ENCODE measurements at regions not wholly inside any gene's neighbourhood (a gene's known extent, or its start where the extent isn't known, plus 50 kb on each side); places are given as distances from the start of the nearest gene placed in this dataset.

DNA sequence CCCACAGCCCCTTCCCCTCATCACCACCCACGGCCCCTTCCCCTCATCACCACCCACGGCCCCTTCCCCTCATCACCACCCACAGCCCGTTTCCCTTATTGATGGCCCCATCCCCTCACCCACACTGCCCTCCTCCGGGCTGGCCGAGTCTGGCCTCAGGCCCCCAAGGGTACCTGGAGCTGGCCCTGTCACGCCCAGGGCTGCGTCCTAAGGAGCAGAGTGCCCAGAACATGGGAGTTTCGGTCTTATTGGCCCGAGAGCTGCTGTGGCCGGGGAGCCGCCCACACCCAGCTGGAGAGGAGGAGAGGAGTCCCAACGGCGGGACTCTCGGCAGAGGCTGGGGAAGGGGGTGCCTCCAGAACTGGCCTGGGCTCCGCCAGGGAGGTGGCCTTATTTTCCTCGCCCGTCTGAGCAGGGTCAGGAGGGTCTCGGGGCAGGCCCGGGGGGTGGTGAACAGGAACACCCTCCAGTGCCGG, 182.3 kb downstream of the KIF26A start:
- H3K4me3 ChIP-seq (ENCODE audit: low read depth, low read length, poor library complexity, severe bottlenecking): no peak overlapping the region
- H3K9me3 ChIP-seq (ENCODE audit: low read depth, low read length, poor library complexity, severe bottlenecking): no peaks in the 10 kb centered on the region
- POLR2A ChIA-PET (ENCODE audit: low non-redundant PET): no interaction called here
- BruUV-seq (replicated peaks): no TSS peak
- TF ChIP-seq EZH2 (IDR thresholded peaks at IDR 0.05; ENCODE audit: borderline replicate concordance, low read depth, low read length, poor library complexity, severe bottlenecking): no peak
- TF ChIP-seq, protein P1, sequence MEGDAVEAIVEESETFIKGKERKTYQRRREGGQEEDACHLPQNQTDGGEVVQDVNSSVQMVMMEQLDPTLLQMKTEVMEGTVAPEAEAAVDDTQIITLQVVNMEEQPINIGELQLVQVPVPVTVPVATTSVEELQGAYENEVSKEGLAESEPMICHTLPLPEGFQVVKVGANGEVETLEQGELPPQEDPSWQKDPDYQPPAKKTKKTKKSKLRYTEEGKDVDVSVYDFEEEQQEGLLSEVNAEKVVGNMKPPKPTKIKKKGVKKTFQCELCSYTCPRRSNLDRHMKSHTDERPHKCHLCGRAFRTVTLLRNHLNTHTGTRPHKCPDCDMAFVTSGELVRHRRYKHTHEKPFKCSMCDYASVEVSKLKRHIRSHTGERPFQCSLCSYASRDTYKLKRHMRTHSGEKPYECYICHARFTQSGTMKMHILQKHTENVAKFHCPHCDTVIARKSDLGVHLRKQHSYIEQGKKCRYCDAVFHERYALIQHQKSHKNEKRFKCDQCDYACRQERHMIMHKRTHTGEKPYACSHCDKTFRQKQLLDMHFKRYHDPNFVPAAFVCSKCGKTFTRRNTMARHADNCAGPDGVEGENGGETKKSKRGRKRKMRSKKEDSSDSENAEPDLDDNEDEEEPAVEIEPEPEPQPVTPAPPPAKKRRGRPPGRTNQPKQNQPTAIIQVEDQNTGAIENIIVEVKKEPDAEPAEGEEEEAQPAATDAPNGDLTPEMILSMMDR (conservative IDR thresholded peaks at IDR 0.05; ENCODE audit: low read depth, low read length): no peak
- H3K4me1 ChIP-seq (ENCODE audit: insufficient read depth, low read length, poor library complexity, severe bottlenecking): no peaks in the 10 kb centered on the region
- DNase-seq (ENCODE audit: low spot score): no peak
- no peak overlapping the region for H3K27ac ChIP-seq (ENCODE audit: low read depth, low read length, poor library complexity, severe bottlenecking)
- no peaks in the 10 kb centered on the region for H3K36me3 ChIP-seq (ENCODE audit: insufficient read depth, low read length, poor library complexity, severe bottlenecking)
- intact Hi-C loops (cut with micrococcal nuclease; ENCODE audit: unreplicated experiment): no loop called here
- CTCF ChIA-PET: no interaction called here
- H3K27me3 ChIP-seq (replicated peaks; ENCODE audit: insufficient read depth, low read depth, low read length, poor library complexity): peaks cover 2% of the 10 kb centered on the region

DNA sequence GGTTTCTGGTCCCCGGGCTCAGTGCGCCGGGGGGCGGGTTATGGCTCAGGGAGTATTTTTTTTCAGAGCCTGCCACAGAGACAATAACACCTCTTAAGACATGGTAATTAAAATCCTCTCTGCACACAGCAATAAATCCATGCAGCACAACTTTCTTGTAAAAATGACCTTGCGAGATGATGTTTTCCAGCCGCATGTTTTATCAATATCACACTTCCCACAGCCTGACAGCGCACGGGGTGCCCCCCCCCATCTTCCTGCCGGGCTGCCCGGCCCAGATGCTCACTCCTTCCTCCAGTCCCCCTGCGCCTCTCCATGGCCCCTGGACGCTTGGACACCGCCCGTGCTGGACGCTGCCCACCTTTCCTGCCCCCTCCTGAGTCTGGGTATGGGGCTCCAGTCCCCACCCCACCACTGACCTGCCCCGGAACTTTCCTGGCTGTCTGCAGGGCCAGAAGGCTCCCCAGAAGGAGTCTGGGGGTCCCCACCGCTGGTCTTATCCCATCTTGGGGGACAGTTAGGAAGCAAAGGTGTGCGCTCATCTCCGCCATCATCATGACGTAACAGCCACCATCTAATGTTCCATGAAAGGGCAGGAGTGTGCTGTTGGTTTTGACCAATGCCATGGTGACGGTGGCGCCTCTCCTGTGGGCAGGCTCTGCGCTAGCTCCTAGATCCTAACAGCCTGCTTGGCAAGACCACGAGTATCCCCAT, 182.9 kb downstream of the KIF26A start:
- Histone ChIP-seq H3K4me3 (ENCODE audit: low read depth, low read length, poor library complexity, severe bottlenecking) (no peak overlapping the region), H3K36me3 (ENCODE audit: insufficient read depth, low read length, poor library complexity, severe bottlenecking) (no peaks in the 10 kb centered on the region), H3K27ac (ENCODE audit: low read depth, low read length, poor library complexity, severe bottlenecking) (no peak overlapping the region), H3K4me1 (ENCODE audit: insufficient read depth, low read length, poor library complexity, severe bottlenecking) (no peaks in the 10 kb centered on the region), H3K9me3 (ENCODE audit: low read depth, low read length, poor library complexity, severe bottlenecking) (no peaks in the 10 kb centered on the region), H3K27me3 (replicated peaks; ENCODE audit: insufficient read depth, low read depth, low read length, poor library complexity) (peaks cover 2% of the 10 kb centered on the region)
- TF ChIP-seq EZH2 (IDR thresholded peaks at IDR 0.05; ENCODE audit: borderline replicate concordance, low read depth, low read length, poor library complexity, severe bottlenecking): no peak
- TF ChIP-seq, protein P1 (conservative IDR thresholded peaks at IDR 0.05; ENCODE audit: low read depth, low read length): no peak
- POLR2A ChIA-PET (ENCODE audit: low non-redundant PET): no interaction called here
- CTCF ChIA-PET: no interaction called here
- intact Hi-C loops (cut with micrococcal nuclease; ENCODE audit: unreplicated experiment): no loop called here
- BruUV-seq (replicated peaks): no TSS peak
- DNase-seq (ENCODE audit: low spot score): no peak

DNA sequence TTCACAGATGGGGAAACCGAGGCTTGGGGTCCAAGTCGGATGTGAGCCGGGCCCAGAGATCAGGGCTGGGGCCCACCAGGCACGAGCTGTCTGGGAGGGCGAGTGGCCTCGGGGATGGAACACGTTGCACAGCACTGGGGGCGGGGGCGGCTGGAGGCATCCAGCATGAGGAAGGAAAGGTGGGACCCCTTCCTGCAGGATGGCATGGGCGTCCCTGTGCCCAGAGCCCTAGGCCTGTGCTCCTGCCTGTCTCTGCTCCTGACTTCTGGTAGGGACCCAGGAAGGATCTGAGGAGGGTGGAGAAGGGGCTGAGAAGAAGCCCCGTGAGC, 183.4 kb downstream of the KIF26A start:
- DNase-seq (ENCODE audit: low spot score): no peak
- Histone ChIP-seq H3K4me1 (ENCODE audit: insufficient read depth, low read length, poor library complexity, severe bottlenecking) (no peaks in the 10 kb centered on the region), H3K27ac (ENCODE audit: low read depth, low read length, poor library complexity, severe bottlenecking) (no peak overlapping the region), H3K36me3 (ENCODE audit: insufficient read depth, low read length, poor library complexity, severe bottlenecking) (no peaks in the 10 kb centered on the region), H3K27me3 (replicated peaks; ENCODE audit: insufficient read depth, low read depth, low read length, poor library complexity) (peaks cover 2% of the 10 kb centered on the region), H3K9me3 (ENCODE audit: low read depth, low read length, poor library complexity, severe bottlenecking) (no peaks in the 10 kb centered on the region), H3K4me3 (ENCODE audit: low read depth, low read length, poor library complexity, severe bottlenecking) (no peak overlapping the region)
- ChIA-PET POLR2A (ENCODE audit: low non-redundant PET) (no interaction called here), CTCF (no interaction called here)
- no TSS peak for BruUV-seq (replicated peaks)
- TF ChIP-seq EZH2 (IDR thresholded peaks at IDR 0.05; ENCODE audit: borderline replicate concordance, low read depth, low read length, poor library complexity, severe bottlenecking): no peak
- TF ChIP-seq, protein P1 (conservative IDR thresholded peaks at IDR 0.05; ENCODE audit: low read depth, low read length): no peak
- intact Hi-C loops (cut with micrococcal nuclease; ENCODE audit: unreplicated experiment): no loop called here
